ENCODE measurements at regions not wholly inside any gene's neighbourhood (a gene's known extent, or its start where the extent isn't known, plus 50 kb on each side); places are given as distances from the start of the nearest gene placed in this dataset.
"Not testable (repeated sequence)": the region's sequence is repeated elsewhere in the genome, so short reads cannot be mapped to it uniquely, and the experiment has no call there.

DNA sequence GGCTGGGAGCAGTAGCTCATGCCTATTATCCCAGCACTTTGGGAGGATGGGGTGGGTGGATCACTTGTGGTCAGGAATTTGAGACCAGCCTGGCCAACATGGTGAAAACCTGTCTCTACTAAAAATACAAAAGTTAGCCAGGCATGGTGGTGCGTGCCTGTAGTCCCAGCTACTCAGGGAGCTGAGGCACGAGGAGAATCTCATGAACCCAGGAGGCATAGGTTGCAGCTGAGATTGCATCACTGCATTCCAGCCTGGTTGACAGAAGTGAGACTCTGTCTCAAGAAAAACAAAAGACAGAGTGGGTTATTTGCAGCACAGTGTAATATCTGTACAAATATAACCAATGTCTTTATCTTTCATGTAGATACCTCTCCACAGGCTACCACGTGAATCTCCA is 606.2 kb upstream of the CITED2 start:
- ATAC-seq (ENCODE audit: low read depth in 2 of 2); H3K4me3 Mint-ChIP-seq; H3K36me3 ChIP-seq (ENCODE audit: control insufficient read depth, insufficient read depth, low read length); H3K27me3 ChIP-seq (ENCODE audit: control insufficient read depth, insufficient read depth, low read length); H3K27me3 Mint-ChIP-seq; H3K4me1 Mint-ChIP-seq; H3K9me3 Mint-ChIP-seq; H3K36me3 Mint-ChIP-seq; H3K9me3 ChIP-seq (ENCODE audit: control insufficient read depth in 2 of 2, low read length in 2 of 2); H3K4me1 ChIP-seq (ENCODE audit: control insufficient read depth, insufficient read depth, low read length, poor library complexity, severe bottlenecking); H3K27ac ChIP-seq (ENCODE audit: insufficient read depth, low read length, poor library complexity, severe bottlenecking); DNase-seq; H3K27ac Mint-ChIP-seq; H3K4me3 ChIP-seq (ENCODE audit: low read depth, low read length): not testable (repeated sequence)

- Histone ChIP-seq H3K4me3 (ENCODE audit: low read depth, low read length) (no peak overlapping the region), H3K4me1 (ENCODE audit: control insufficient read depth, insufficient read depth, low read length, poor library complexity, severe bottlenecking) (no peaks in the 10 kb centered on the region), H3K36me3 (ENCODE audit: control insufficient read depth, insufficient read depth, low read length) (no peaks in the 10 kb centered on the region), H3K27ac (ENCODE audit: insufficient read depth, low read length, poor library complexity, severe bottlenecking) (no peak overlapping the region), H3K27me3 (ENCODE audit: control insufficient read depth, insufficient read depth, low read length) (no peaks in the 10 kb centered on the region), H3K9me3 (ENCODE audit: control insufficient read depth in 2 of 2, low read length in 2 of 2) (no peaks in the 10 kb centered on the region)
- no peaks in the 10 kb centered on the region for H3K9me3 Mint-ChIP-seq
- H3K4me1 Mint-ChIP-seq, result no peaks in the 10 kb centered on the region
- no peak overlapping the region for H3K27ac Mint-ChIP-seq
- H3K36me3 Mint-ChIP-seq, result no peaks in the 10 kb centered on the region
- H3K4me3 Mint-ChIP-seq, result no peak overlapping the region
- no peak for DNase-seq
- ATAC-seq (ENCODE audit: low read depth in 2 of 2), result no peak
- no peaks in the 10 kb centered on the region for H3K27me3 Mint-ChIP-seq
Measured at GRCh38 chr6:139979021-139979725, 604.7 kb upstream of the CITED2 start.

DNA sequence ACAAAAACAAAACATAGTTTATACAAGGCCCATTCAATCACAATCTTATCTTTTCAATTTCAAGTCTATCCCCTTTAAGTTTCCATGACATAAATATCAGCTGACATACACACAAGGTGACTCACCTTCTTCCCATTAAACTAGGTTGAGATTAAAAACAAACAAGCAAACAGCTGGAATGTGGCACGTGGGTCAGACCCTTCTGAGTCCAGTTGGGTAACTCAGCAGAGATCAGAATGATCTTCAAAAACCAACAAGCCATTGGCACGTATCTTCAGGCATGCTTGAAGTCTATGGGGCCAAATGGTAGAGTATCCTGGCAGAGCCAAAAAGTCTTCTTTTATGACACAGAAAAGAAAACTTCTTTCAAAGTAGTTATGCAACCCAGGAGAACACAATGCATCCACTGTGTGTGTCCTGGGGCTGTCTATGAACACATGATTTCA is 603.5 kb upstream of the CITED2 start:
- H3K4me3 ChIP-seq (ENCODE audit: low read depth, low read length), result no peak overlapping the region
- H3K9me3 ChIP-seq (ENCODE audit: control insufficient read depth in 2 of 2, low read length in 2 of 2), result no peaks in the 10 kb centered on the region
- no peak overlapping the region for H3K27ac ChIP-seq (ENCODE audit: insufficient read depth, low read length, poor library complexity, severe bottlenecking)
- Mint-ChIP-seq H3K36me3 (no peaks in the 10 kb centered on the region), H3K9me3 (no peaks in the 10 kb centered on the region), H3K27me3 (no peaks in the 10 kb centered on the region), H3K4me3 (no peak overlapping the region), H3K27ac (no peak overlapping the region), H3K4me1 (no peaks in the 10 kb centered on the region)
- no peaks in the 10 kb centered on the region for H3K36me3 ChIP-seq (ENCODE audit: control insufficient read depth, insufficient read depth, low read length)
- DNase-seq, result no peak
- no peaks in the 10 kb centered on the region for H3K27me3 ChIP-seq (ENCODE audit: control insufficient read depth, insufficient read depth, low read length)
- no peaks in the 10 kb centered on the region for H3K4me1 ChIP-seq (ENCODE audit: control insufficient read depth, insufficient read depth, low read length, poor library complexity, severe bottlenecking)
- ATAC-seq (ENCODE audit: low read depth in 2 of 2), result no peak

DNA sequence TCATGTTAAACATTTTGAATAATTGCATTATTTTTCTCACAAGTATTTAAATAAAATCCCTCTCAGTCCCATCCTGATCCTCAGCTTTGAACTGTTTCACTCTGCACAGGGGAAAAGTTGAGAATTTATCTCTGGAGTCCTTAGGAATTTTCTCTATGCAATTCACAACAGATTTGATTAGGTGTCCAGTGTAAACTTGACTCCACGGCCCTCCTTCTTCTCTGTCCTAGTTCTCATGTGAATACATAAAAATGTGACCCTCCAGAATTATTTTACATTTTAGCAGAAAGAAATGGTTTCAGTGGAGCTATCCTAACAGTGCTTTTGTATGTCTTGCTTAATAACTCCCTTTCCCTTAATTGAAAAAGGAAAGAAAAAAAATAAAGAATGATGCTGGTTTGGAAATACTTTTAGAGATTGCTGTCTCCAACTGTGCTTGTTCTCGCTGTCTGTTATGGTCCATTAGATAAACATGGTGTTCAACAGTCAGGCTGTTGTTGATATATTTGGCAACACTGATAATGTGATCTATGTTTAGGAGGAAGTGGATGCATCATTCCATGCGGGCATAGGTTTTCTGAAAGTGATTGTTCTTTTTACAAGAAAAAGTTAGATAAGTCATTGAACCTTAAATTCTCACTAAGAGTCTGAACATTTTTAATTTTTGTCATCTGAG is 599.4 kb upstream of the CITED2 start:
- no peaks in the 10 kb centered on the region for H3K4me1 ChIP-seq (ENCODE audit: control insufficient read depth, insufficient read depth, low read length, poor library complexity, severe bottlenecking)
- H3K27me3 Mint-ChIP-seq, result no peaks in the 10 kb centered on the region

GRCh38 chr6:139972116-139972515 is 597.7 kb upstream of the CITED2 start:
- Mint-ChIP-seq H3K9me3 (peaks cover 0 to 4% (median 0%) of the 10 kb centered on the region in 7 donors), H3K27ac (no peak overlapping the region), H3K4me3 (no peak overlapping the region), H3K36me3 (no peaks in the 10 kb centered on the region), H3K4me1 (no peaks in the 10 kb centered on the region), H3K27me3 (no peaks in the 10 kb centered on the region)
- H3K9me3 ChIP-seq (ENCODE audit: control insufficient read depth in 2 of 2, low read length in 2 of 2), result no peaks in the 10 kb centered on the region
- H3K27ac ChIP-seq (ENCODE audit: insufficient read depth, low read length, poor library complexity, severe bottlenecking), result no peak overlapping the region
- H3K4me1 ChIP-seq (ENCODE audit: control insufficient read depth, insufficient read depth, low read length, poor library complexity, severe bottlenecking), result no peaks in the 10 kb centered on the region
- no peak overlapping the region for H3K4me3 ChIP-seq (ENCODE audit: low read depth, low read length)
- no peaks in the 10 kb centered on the region for H3K36me3 ChIP-seq (ENCODE audit: control insufficient read depth, insufficient read depth, low read length)
- H3K27me3 ChIP-seq (ENCODE audit: control insufficient read depth, insufficient read depth, low read length), result no peaks in the 10 kb centered on the region
- DNase-seq (no peak), ATAC-seq (ENCODE audit: low read depth in 2 of 2) (no peak)

More for the DNA sequence above, 599.4 kb upstream of the CITED2 start:
- no peaks in the 10 kb centered on the region for H3K9me3 ChIP-seq (ENCODE audit: control insufficient read depth in 2 of 2, low read length in 2 of 2)
- H3K27ac ChIP-seq (ENCODE audit: insufficient read depth, low read length, poor library complexity, severe bottlenecking), result no peak overlapping the region
- no peaks in the 10 kb centered on the region for H3K27me3 ChIP-seq (ENCODE audit: control insufficient read depth, insufficient read depth, low read length)
- H3K4me1 Mint-ChIP-seq, result no peaks in the 10 kb centered on the region
- H3K27ac Mint-ChIP-seq, result no peak overlapping the region
- H3K4me3 Mint-ChIP-seq, result no peak overlapping the region
- DNase-seq (no peak), ATAC-seq (ENCODE audit: low read depth in 2 of 2) (no peak)
- no peaks in the 10 kb centered on the region for H3K9me3 Mint-ChIP-seq
- no peaks in the 10 kb centered on the region for H3K36me3 Mint-ChIP-seq
- H3K4me3 ChIP-seq (ENCODE audit: low read depth, low read length), result no peak overlapping the region
- no peaks in the 10 kb centered on the region for H3K36me3 ChIP-seq (ENCODE audit: control insufficient read depth, insufficient read depth, low read length)

DNA sequence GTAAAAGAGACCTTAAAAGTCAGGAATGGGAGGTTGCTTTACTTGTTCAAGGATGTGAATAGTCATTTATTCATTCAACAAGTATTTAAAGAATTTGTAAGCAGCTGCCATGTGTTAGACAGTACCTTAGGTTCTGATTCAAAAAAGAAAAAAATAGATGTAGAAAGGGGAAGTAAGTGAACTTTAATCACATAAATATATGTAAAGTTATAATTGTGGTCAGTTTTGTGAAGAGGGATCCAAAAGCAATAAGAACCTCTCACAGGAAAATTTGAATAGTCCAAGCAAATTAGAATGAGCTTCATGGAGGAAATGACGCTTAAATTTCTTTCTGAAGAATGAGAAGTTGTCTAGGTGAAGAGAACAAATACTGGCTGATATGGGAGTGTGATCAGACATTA is 596.1 kb upstream of the CITED2 start:
- no peaks in the 10 kb centered on the region for H3K27me3 Mint-ChIP-seq
- Histone ChIP-seq H3K27me3 (ENCODE audit: control insufficient read depth, insufficient read depth, low read length) (no peaks in the 10 kb centered on the region), H3K9me3 (ENCODE audit: control insufficient read depth in 2 of 2, low read length in 2 of 2) (no peaks in the 10 kb centered on the region), H3K4me3 (ENCODE audit: low read depth, low read length) (no peak overlapping the region), H3K27ac (ENCODE audit: insufficient read depth, low read length, poor library complexity, severe bottlenecking) (no peak overlapping the region), H3K4me1 (ENCODE audit: control insufficient read depth, insufficient read depth, low read length, poor library complexity, severe bottlenecking) (no peaks in the 10 kb centered on the region), H3K36me3 (ENCODE audit: control insufficient read depth, insufficient read depth, low read length) (no peaks in the 10 kb centered on the region)
- ATAC-seq (ENCODE audit: low read depth in 2 of 2) (no peak), DNase-seq (no peak)
- H3K9me3 Mint-ChIP-seq, result peaks cover 0 to 4% (median 0%) of the 10 kb centered on the region in 7 donors
- H3K36me3 Mint-ChIP-seq, result no peaks in the 10 kb centered on the region
- H3K4me3 Mint-ChIP-seq, result no peak overlapping the region
- no peak overlapping the region for H3K27ac Mint-ChIP-seq
- no peaks in the 10 kb centered on the region for H3K4me1 Mint-ChIP-seq

GRCh38 chr6:139967497-139967896 is 593.0 kb upstream of the CITED2 start:
- no peaks in the 10 kb centered on the region for H3K4me1 Mint-ChIP-seq
- H3K27ac Mint-ChIP-seq, result no peak overlapping the region
- Histone ChIP-seq H3K4me3 (ENCODE audit: low read depth, low read length) (no peak overlapping the region), H3K36me3 (ENCODE audit: control insufficient read depth, insufficient read depth, low read length) (no peaks in the 10 kb centered on the region), H3K4me1 (ENCODE audit: control insufficient read depth, insufficient read depth, low read length, poor library complexity, severe bottlenecking) (no peaks in the 10 kb centered on the region), H3K9me3 (ENCODE audit: control insufficient read depth in 2 of 2, low read length in 2 of 2) (no peaks in the 10 kb centered on the region), H3K27me3 (ENCODE audit: control insufficient read depth, insufficient read depth, low read length) (no peaks in the 10 kb centered on the region), H3K27ac (ENCODE audit: insufficient read depth, low read length, poor library complexity, severe bottlenecking) (no peak overlapping the region)
- no peak for DNase-seq
- no peak overlapping the region for H3K4me3 Mint-ChIP-seq
- ATAC-seq (ENCODE audit: low read depth in 2 of 2), result no peak
- H3K36me3 Mint-ChIP-seq, result no peaks in the 10 kb centered on the region
- H3K27me3 Mint-ChIP-seq, result no peaks in the 10 kb centered on the region
- peaks cover 0 to 4% (median 0%) of the 10 kb centered on the region in 7 donors for H3K9me3 Mint-ChIP-seq

DNA sequence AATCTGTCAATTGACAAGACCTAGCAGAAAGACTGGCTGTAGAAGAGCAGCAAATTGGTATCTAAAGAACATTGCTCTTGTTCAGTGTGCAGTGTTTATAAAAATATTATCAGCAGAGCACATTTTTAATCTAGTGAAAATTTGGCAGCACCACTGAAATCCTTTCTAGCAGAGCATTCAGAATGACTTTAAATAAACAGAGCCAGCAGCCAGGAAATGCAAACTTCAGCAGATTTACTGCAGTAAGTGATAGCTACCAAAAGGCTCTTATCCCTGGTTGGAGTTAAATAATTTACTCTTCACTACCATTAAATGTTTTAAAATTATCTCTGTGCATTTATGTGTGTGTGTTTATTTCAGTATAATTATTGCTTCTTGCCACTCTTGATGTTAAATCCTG is 590.9 kb upstream of the CITED2 start:
- Mint-ChIP-seq H3K4me1 (no peaks in the 10 kb centered on the region), H3K9me3 (peaks cover 0 to 4% (median 0%) of the 10 kb centered on the region in 7 donors), H3K4me3 (no peak overlapping the region), H3K27me3 (no peaks in the 10 kb centered on the region), H3K36me3 (no peaks in the 10 kb centered on the region), H3K27ac (no peak overlapping the region)
- Histone ChIP-seq H3K36me3 (ENCODE audit: control insufficient read depth, insufficient read depth, low read length) (no peaks in the 10 kb centered on the region), H3K9me3 (ENCODE audit: control insufficient read depth in 2 of 2, low read length in 2 of 2) (no peaks in the 10 kb centered on the region), H3K27ac (ENCODE audit: insufficient read depth, low read length, poor library complexity, severe bottlenecking) (no peak overlapping the region), H3K4me3 (ENCODE audit: low read depth, low read length) (no peak overlapping the region), H3K27me3 (ENCODE audit: control insufficient read depth, insufficient read depth, low read length) (no peaks in the 10 kb centered on the region), H3K4me1 (ENCODE audit: control insufficient read depth, insufficient read depth, low read length, poor library complexity, severe bottlenecking) (no peaks in the 10 kb centered on the region)
- no peak for DNase-seq
- no peak for ATAC-seq (ENCODE audit: low read depth in 2 of 2)

Measured in CD4-positive, CD25-positive, alpha-beta regulatory T cell (primary cell).